Pancreas (tissue), 10 donors: ENCODE measurements at regions not wholly inside any gene's neighbourhood (a gene's known extent, or its start where the extent isn't known, plus 50 kb on each side); places are given as distances from the start of the nearest gene placed in this dataset.

ENCODE experiments used
- ATAC-seq, 4 donors: fragments of 200-7000 bp; cut with Tn5 transposase; one replicate each; pipeline versions ENCODE4 v1.8.0 to v1.9.1; 2020; ENCODE audit warnings: mild to moderate bottlenecking in 4 of 4, moderate library complexity in 4 of 4
- DNase-seq, 6 donors: peaks; one replicate each; pipeline ENCODE4 v3.0.0-alpha.2; 2020
- FAIRE-seq: peaks from 2 replicates; lab custom pipeline; 2012; peaks lifted over from hg19 to GRCh38; lab: Jason Lieb, UNC
- H3K27ac ChIP-seq, 4 donors: fragments of 200-600 bp; sonication (generic); 1 replicate in 3 of 4; 2 replicates in 1 of 4; pipeline versions ENCODE4 v1.5.0 to v1.8.0; 2020
- H3K27me3 ChIP-seq, 4 donors: fragments of 200-600 bp; one replicate each; pipeline ENCODE4 v1.8.0; 2021
- H3K36me3 ChIP-seq, 3 donors: fragments of 200-600 bp; sonication (generic) in 1 of 3; one replicate each; pipeline versions ENCODE4 v1.5.0 to v1.8.0; 2020 to 2021
- H3K4me1 ChIP-seq, 3 donors: fragments of 200-600 bp; one replicate each; pipeline ENCODE4 v1.8.0; 2021
- H3K4me3 ChIP-seq, 4 donors: fragments of 200-600 bp; sonication (generic) in 2 of 4; one replicate each; pipeline versions ENCODE4 v1.5.0 to v1.8.0; 2020 to 2021
- H3K9me3 ChIP-seq, 4 donors: fragments of 200-600 bp; one replicate each; pipeline ENCODE4 v1.8.0; 2021
- WGBS, 2 donors: extraction: QIAGEN DNeasy Blood & Tissue Kit; methylation state at CpG; one replicate each; pipeline ENCODE4 v1.1.7; 2013; 5-methylcytosine and 5-hydroxymethylcytosine counted together
- intact Hi-C, 3 donors: fragments of 100-400 bp; cut with DNase I; formaldehyde crosslinking; loops; one replicate each; pipeline versions ENCODE4 v1.11.1 to v1.14.2; 2022
- TF ChIP-seq, protein P1 (sequence below), 4 donors: fragments of 200-600 bp; sonication (generic) in 3 of 4; IDR thresholded peaks; one replicate each; pipeline versions ENCODE4 v1.5.0 to v1.8.0; 2021; ENCODE audit warnings: antibody characterized with exemption in 4 of 4
- donor health status: healthy with polysubstance abuse.
- donor health status: DM: no; HTN: no; CAD: no; lungs with moderate emphysema.
- donor health status: DM: no; HTN: no; CAD: no.
- donor health status: control.
- donor health status: control.
- donor health status: Bipolar disorder and iron deficiency.
- donor health status: DM: yes; HTN: yes; CAD: no.
- donor health status: DM: no; HTN: no; CAD: no.
- donor health status: DM: no; HTN: no; CAD: no.
- donor health status: DM: yes; HTN: yes; CAD: no.

DNA sequence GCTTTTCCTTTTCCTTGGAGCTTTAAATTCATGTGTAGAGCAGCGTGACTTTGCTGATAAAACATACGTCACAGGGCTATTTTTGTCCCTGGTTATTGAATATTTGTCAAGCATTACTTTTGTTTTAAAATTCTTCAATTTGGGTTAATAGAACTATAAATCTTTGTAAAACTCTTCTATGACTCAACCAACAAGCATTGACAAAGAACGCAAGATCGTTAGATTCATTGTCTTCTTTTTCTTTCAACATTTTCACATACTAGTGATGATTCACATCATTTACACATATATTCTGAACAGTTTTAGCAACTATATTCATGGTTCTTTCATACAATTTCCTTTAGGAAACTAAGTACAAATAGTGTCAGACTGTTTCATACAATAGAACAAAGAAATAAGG lies 72.0 kb upstream of the GPM6A start:
- Histone ChIP-seq H3K9me3 (no peaks in the 10 kb centered on the region), H3K4me1 (no peaks in the 10 kb centered on the region), H3K27ac (no peak overlapping the region), H3K36me3 (no peaks in the 10 kb centered on the region), H3K27me3 (no peaks in the 10 kb centered on the region), H3K4me3 (no peak overlapping the region)
- FAIRE-seq (no peak), DNase-seq (no peak), ATAC-seq (no peak)
- intact Hi-C loops, result no loop called here
- WGBS, 2 donors, result 43 to 52% methylated on average over 4 of the region's 4 CpGs
- TF ChIP-seq, protein P1, sequence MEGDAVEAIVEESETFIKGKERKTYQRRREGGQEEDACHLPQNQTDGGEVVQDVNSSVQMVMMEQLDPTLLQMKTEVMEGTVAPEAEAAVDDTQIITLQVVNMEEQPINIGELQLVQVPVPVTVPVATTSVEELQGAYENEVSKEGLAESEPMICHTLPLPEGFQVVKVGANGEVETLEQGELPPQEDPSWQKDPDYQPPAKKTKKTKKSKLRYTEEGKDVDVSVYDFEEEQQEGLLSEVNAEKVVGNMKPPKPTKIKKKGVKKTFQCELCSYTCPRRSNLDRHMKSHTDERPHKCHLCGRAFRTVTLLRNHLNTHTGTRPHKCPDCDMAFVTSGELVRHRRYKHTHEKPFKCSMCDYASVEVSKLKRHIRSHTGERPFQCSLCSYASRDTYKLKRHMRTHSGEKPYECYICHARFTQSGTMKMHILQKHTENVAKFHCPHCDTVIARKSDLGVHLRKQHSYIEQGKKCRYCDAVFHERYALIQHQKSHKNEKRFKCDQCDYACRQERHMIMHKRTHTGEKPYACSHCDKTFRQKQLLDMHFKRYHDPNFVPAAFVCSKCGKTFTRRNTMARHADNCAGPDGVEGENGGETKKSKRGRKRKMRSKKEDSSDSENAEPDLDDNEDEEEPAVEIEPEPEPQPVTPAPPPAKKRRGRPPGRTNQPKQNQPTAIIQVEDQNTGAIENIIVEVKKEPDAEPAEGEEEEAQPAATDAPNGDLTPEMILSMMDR (IDR thresholded peaks at IDR 0.05), result no peak

DNA sequence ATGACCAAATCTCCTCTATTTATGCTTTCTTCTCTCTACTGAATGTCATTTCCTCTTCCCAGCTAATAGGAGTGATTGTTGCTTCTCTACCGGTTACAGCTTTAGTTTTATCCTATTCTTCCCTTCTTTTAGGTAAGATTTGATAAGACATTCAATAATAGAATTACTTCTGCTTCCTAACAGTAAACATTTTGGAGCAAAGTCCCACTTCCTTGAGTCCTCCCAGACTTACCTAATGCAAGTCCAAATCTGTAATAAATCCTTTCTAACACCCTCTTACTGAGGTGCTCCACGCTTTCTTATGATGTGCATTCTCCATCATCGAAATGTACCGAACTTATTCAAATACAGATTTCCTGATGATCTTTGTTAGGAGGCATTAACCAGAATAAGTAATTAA lies 79.2 kb upstream of the GPM6A start:
- ATAC-seq (no peak), DNase-seq (no peak), FAIRE-seq (no peak)
- intact Hi-C loops, result loop anchor here in 1 of 3 donors (10.0 kb wide), 1 partner anchor 326 kb away; no protein-coding TSS in a partner anchor
- WGBS, 2 donors, result 70 to 73% methylated on average over 4 of the region's 4 CpGs
- no peaks in the 10 kb centered on the region for H3K36me3 ChIP-seq
- no peaks in the 10 kb centered on the region for H3K27me3 ChIP-seq
- no peaks in the 10 kb centered on the region for H3K9me3 ChIP-seq
- no peak overlapping the region for H3K27ac ChIP-seq
- H3K4me3 ChIP-seq, result no peak overlapping the region
- H3K4me1 ChIP-seq, result no peaks in the 10 kb centered on the region
- TF ChIP-seq, protein P1 (IDR thresholded peaks at IDR 0.05), result no peak

DNA sequence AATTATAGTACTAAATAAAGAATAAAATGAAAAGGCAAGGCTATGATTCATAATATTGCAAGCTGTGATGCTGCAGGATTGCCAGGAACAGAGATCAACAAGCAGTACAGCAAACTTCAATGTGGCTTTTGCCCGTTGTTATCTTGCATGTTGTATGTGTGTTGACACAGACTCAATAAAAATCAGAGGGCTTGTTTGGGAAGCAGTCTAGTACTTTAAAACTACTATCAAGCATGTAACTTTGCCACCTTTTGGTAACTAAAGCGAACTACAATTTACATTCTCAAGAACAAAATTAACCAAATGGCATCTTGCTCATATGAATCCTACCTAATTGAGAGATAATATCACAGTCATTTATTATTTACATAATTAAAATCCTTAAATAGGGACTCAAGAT lies 79.8 kb upstream of the GPM6A start:
- TF ChIP-seq, protein P1 (IDR thresholded peaks at IDR 0.05), result peak in 1 of 4 donors; percentile 11
- peak; percentile 60 to 91 (median 86) for ATAC-seq
- DNase-seq, result no peak
- WGBS, 2 donors, result 3% methylated on average over 2 of the region's 2 CpGs
- Histone ChIP-seq H3K9me3 (no peaks in the 10 kb centered on the region), H3K4me1 (no peaks in the 10 kb centered on the region), H3K36me3 (no peaks in the 10 kb centered on the region), H3K4me3 (no peak overlapping the region), H3K27ac (no peak overlapping the region), H3K27me3 (no peaks in the 10 kb centered on the region)
- intact Hi-C loops, result loop anchor here in 1 of 3 donors (10.0 kb wide), 1 partner anchor 327 kb away; no protein-coding TSS in a partner anchor
- FAIRE-seq, result no peak

DNA sequence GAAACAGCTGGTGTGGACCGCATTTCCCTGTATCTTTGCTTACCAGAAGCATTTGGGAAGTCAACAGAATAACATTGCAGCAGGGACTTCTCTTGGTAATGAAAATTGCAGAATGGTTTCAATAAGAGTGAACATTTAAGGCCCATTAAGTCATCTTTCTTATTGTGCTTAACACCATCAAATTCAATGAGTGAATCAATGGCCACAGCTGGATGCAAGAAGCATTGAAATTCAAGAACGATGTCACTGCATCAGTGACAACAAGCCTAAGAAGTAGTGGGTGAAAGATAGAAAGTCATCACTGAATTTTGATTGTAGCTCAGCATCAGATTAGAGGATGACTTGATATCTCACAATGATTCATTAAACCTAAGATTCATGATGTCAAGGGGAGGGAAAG lies 93.9 kb upstream of the GPM6A start:
- DNase-seq (no peak), FAIRE-seq (no peak), ATAC-seq (no peak)
- Histone ChIP-seq H3K4me1 (no peaks in the 10 kb centered on the region), H3K36me3 (no peaks in the 10 kb centered on the region), H3K9me3 (no peaks in the 10 kb centered on the region), H3K27ac (no peak overlapping the region), H3K27me3 (no peaks in the 10 kb centered on the region), H3K4me3 (no peak overlapping the region)
- intact Hi-C loops, result no loop called here
- WGBS, 2 donors, result 58 to 64% methylated on average over 2 of the region's 2 CpGs
- TF ChIP-seq, protein P1 (IDR thresholded peaks at IDR 0.05), result no peak

DNA sequence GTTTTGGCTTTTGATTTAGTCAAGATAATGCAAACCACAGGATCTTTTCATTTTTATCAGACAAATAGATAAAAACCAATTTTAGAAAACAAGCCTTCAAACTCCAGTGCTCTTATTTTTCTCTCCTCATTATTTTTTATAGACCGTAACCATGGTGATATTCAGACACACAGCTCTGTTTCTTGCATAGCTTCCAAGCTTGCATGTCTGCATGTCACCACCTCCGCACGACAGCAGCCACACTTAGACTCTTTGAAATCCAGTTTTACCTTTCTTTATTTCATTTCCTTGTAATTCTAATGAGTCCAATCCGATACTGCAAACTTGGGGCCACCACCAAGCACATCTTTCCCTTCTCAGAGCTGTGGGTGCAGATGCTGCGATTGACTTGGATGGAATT lies 94.3 kb upstream of the GPM6A start:
- H3K27me3 ChIP-seq, result no peaks in the 10 kb centered on the region
- H3K4me3 ChIP-seq, result no peak overlapping the region
- DNase-seq (no peak), ATAC-seq (no peak), FAIRE-seq (no peak)
- 68 to 75% methylated on average over 5 of the region's 5 CpGs for WGBS, 2 donors
- no peaks in the 10 kb centered on the region for H3K9me3 ChIP-seq
- H3K4me1 ChIP-seq, result no peaks in the 10 kb centered on the region
- intact Hi-C loops, result no loop called here
- H3K36me3 ChIP-seq, result no peaks in the 10 kb centered on the region
- TF ChIP-seq, protein P1 (IDR thresholded peaks at IDR 0.05), result no peak
- H3K27ac ChIP-seq, result no peak overlapping the region
